ENCODE measurements at regions not wholly inside any gene's neighbourhood (a gene's known extent, or its start where the extent isn't known, plus 50 kb on each side); places are given as distances from the start of the nearest gene placed in this dataset.
A peak's percentile ranks its signal among the peaks of the same experiment; 100 is the strongest.

- ATAC-seq (ENCODE audit: low FRiP score) (peak; percentile 62), DNase-seq (ENCODE audit: low spot score) (no peak)
- no peak for TF ChIP-seq CTCF (IDR thresholded peaks at IDR 0.05)
These were observed 91.4 kb downstream of the TRIB2 start for GRCh38 chr2:12807907-12808810.

GRCh38 chr2:12809526-12809925, 92.8 kb downstream of the TRIB2 start:
- no peak for TF ChIP-seq CTCF (IDR thresholded peaks at IDR 0.05)
- ATAC-seq (ENCODE audit: low FRiP score) (no peak), DNase-seq (ENCODE audit: low spot score) (no peak)

GRCh38 chr2:12811916-12812315, 95.2 kb downstream of the TRIB2 start:
- TF ChIP-seq CTCF (IDR thresholded peaks at IDR 0.05) = no peak
- ATAC-seq (ENCODE audit: low FRiP score) = no peak
- no peak for DNase-seq (ENCODE audit: low spot score)

- no peak for ATAC-seq (ENCODE audit: low FRiP score)
- no peak for DNase-seq (ENCODE audit: low spot score)
- no peak for TF ChIP-seq CTCF (IDR thresholded peaks at IDR 0.05)
These were observed 96.4 kb downstream of the TRIB2 start for GRCh38 chr2:12813166-12813565.

GRCh38 chr2:12816379-12817306, 99.9 kb downstream of the TRIB2 start:
- ATAC-seq (ENCODE audit: low FRiP score) = no peak
- no peak for TF ChIP-seq CTCF (IDR thresholded peaks at IDR 0.05)

GRCh38 chr2:12817870-12818269, 101.1 kb downstream of the TRIB2 start:
- DNase-seq (ENCODE audit: low spot score) = no peak
- no peak for ATAC-seq (ENCODE audit: low FRiP score)
- no peak for TF ChIP-seq CTCF (IDR thresholded peaks at IDR 0.05)

More at GRCh38 chr2:12816379-12817306, 99.9 kb downstream of the TRIB2 start:
- DNase-seq (ENCODE audit: low spot score) = no peak

All from omental fat pad (tissue), 3 donors.